ENCODE measurements at regions not wholly inside any gene's neighbourhood (a gene's known extent, or its start where the extent isn't known, plus 50 kb on each side); places are given as distances from the start of the nearest gene placed in this dataset.

DNA sequence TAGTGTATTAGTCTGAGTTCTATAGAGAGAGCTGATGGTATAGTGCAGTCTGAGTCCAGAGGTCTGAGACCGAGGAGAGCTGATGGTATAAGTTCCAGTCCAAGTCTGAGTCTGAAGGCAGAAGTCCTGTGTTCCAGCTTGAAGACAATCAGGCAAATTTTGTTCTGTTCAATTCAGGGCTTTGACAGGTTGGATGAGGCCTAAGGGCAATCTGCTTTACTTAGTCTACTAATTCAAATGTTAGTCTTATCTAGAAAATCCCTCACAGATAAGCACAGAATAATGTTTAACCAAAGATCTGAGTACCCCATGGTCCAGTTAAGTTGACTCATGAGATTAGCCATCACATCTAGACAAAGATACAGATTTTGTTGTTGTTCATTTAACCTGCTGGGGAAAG lies 303.0 kb upstream of the KLF4 start:
- Mint-ChIP-seq H3K4me1 (peaks cover 13% of the 10 kb centered on the region), H3K36me3 (no peaks in the 10 kb centered on the region), H3K27me3 (ENCODE audit: low read depth in 3 of 3) (peaks cover 0 to 1% (median 0%) of the 10 kb centered on the region in 3 donors), H3K27ac (no peak overlapping the region), H3K4me3 (no peak overlapping the region), H3K9me3 (peaks cover 1 to 17% (median 2%) of the 10 kb centered on the region in 7 donors)
- Histone ChIP-seq H3K9ac (ENCODE audit: insufficient read depth, low read length, poor library complexity, severe bottlenecking) (no peak overlapping the region), H3K4me3 (replicated peaks in 1 of 3; ENCODE audit: low read depth in 2 of 3, low read length in 3 of 3) (no peak overlapping the region), H3K4me2 (replicated peaks; ENCODE audit: extremely low read depth, low read length, poor library complexity, severe bottlenecking) (no peak overlapping the region), H3K79me2 (ENCODE audit: insufficient read depth, low read length) (no peaks in the 10 kb centered on the region), H3K36me3 (replicated peaks in 1 of 2; ENCODE audit: control insufficient read depth in 1 of 2, insufficient read depth in 2 of 2, low read length in 2 of 2) (no peaks in the 10 kb centered on the region), H3K27me3 (ENCODE audit: control insufficient read depth in 2 of 2, insufficient read depth in 2 of 2, low read length in 2 of 2) (no peaks in the 10 kb centered on the region), H3K27ac (ENCODE audit: low read depth in 1 of 2, low read length in 2 of 2) (no peak overlapping the region), H3K9me3 (replicated peaks in 1 of 2; ENCODE audit: control insufficient read depth in 1 of 2, insufficient read depth in 1 of 2, low read length in 2 of 2) (no peaks in the 10 kb centered on the region), H2AFZ (ENCODE audit: insufficient read depth, low read depth, low read length, poor library complexity, severe bottlenecking) (no peak overlapping the region), H3K4me1 (ENCODE audit: control insufficient read depth in 1 of 2, insufficient read depth in 2 of 2, low read length in 2 of 2) (peaks cover 9 to 16% of the 10 kb centered on the region in 2 donors), H4K20me1 (ENCODE audit: insufficient read depth, low read length) (no peaks in the 10 kb centered on the region)
- intact Hi-C loops (cut with micrococcal nuclease), result no loop called here
- TF ChIP-seq, protein P1, sequence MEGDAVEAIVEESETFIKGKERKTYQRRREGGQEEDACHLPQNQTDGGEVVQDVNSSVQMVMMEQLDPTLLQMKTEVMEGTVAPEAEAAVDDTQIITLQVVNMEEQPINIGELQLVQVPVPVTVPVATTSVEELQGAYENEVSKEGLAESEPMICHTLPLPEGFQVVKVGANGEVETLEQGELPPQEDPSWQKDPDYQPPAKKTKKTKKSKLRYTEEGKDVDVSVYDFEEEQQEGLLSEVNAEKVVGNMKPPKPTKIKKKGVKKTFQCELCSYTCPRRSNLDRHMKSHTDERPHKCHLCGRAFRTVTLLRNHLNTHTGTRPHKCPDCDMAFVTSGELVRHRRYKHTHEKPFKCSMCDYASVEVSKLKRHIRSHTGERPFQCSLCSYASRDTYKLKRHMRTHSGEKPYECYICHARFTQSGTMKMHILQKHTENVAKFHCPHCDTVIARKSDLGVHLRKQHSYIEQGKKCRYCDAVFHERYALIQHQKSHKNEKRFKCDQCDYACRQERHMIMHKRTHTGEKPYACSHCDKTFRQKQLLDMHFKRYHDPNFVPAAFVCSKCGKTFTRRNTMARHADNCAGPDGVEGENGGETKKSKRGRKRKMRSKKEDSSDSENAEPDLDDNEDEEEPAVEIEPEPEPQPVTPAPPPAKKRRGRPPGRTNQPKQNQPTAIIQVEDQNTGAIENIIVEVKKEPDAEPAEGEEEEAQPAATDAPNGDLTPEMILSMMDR (IDR thresholded peaks at IDR 0.05), result no peak
- DNase-seq, result no peak
- WGBS (ENCODE audit: insufficient coverage), result 100% methylated on average over 1 of the region's 1 CpG

DNA sequence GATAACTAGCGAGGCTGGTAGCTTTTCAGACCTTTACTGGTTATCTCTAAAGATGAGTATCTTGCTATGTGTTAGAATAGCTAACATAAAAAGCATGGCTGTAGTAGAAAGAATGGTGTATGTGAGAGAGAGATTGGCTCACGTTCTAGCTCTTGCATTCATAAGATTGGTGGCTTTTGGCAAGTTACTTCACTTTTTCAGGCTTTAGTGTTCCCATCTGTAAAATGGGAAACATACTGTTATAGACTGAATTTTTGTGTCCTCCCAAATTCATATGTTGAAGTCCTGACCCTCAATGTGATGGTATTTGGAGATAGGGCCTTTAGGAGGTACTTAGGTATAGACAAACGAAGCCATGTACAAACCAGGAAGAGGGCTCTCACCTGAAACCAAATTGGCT lies 302.4 kb upstream of the KLF4 start:
- Histone ChIP-seq H4K20me1 (ENCODE audit: insufficient read depth, low read length) (no peaks in the 10 kb centered on the region), H3K9me3 (replicated peaks in 1 of 2; ENCODE audit: control insufficient read depth in 1 of 2, insufficient read depth in 1 of 2, low read length in 2 of 2) (no peaks in the 10 kb centered on the region), H3K4me2 (replicated peaks; ENCODE audit: extremely low read depth, low read length, poor library complexity, severe bottlenecking) (no peak overlapping the region), H3K79me2 (ENCODE audit: insufficient read depth, low read length) (no peaks in the 10 kb centered on the region), H3K36me3 (replicated peaks in 1 of 2; ENCODE audit: control insufficient read depth in 1 of 2, insufficient read depth in 2 of 2, low read length in 2 of 2) (no peaks in the 10 kb centered on the region), H3K27ac (ENCODE audit: low read depth in 1 of 2, low read length in 2 of 2) (no peak overlapping the region), H3K9ac (ENCODE audit: insufficient read depth, low read length, poor library complexity, severe bottlenecking) (no peak overlapping the region), H2AFZ (ENCODE audit: insufficient read depth, low read depth, low read length, poor library complexity, severe bottlenecking) (no peak overlapping the region), H3K27me3 (ENCODE audit: control insufficient read depth in 2 of 2, insufficient read depth in 2 of 2, low read length in 2 of 2) (no peaks in the 10 kb centered on the region), H3K4me1 (ENCODE audit: control insufficient read depth in 1 of 2, insufficient read depth in 2 of 2, low read length in 2 of 2) (peaks cover 9 to 16% of the 10 kb centered on the region in 2 donors), H3K4me3 (replicated peaks in 1 of 3; ENCODE audit: low read depth in 2 of 3, low read length in 3 of 3) (no peak overlapping the region)
- Mint-ChIP-seq H3K4me1 (peaks cover 13% of the 10 kb centered on the region), H3K27me3 (ENCODE audit: low read depth in 3 of 3) (no peaks in the 10 kb centered on the region), H3K36me3 (no peaks in the 10 kb centered on the region), H3K27ac (no peak overlapping the region), H3K4me3 (no peak overlapping the region), H3K9me3 (peaks cover 0 to 17% (median 2%) of the 10 kb centered on the region in 7 donors)
- 100% methylated on average over 2 of the region's 3 CpGs for WGBS (ENCODE audit: insufficient coverage)
- DNase-seq, result no peak
- intact Hi-C loops (cut with micrococcal nuclease), result no loop called here
- TF ChIP-seq, protein P1 (IDR thresholded peaks at IDR 0.05), result no peak

Measured in CD14-positive monocyte (primary cell).